Vagina (tissue), 2 donors: ENCODE measurements at regions not wholly inside any gene's neighbourhood (a gene's known extent, or its start where the extent isn't known, plus 50 kb on each side); places are given as distances from the start of the nearest gene placed in this dataset.

Source experiments
- POLR2A ChIP-seq, 2 donors: fragments of 450-650 bp; IDR thresholded peaks; one replicate each; pipeline ENCODE4 v1.6.1; 2017; ENCODE audit warnings: antibody characterized with exemption in 2 of 2, mild to moderate bottlenecking in 2 of 2, moderate library complexity in 2 of 2
- TF ChIP-seq, protein P1 (sequence below), 3 experiments: fragments of 450-650 bp in 2 of 3; fragments of 200-600 bp in 1 of 3; sonication (generic) in 1 of 3; IDR thresholded peaks; one replicate each; pipeline ENCODE4 v1.5.1; 2017 to 2019; ENCODE audit warnings: antibody characterized with exemption in 3 of 3, mild to moderate bottlenecking in 2 of 3, moderate library complexity in 2 of 3

- no peak for TF ChIP-seq POLR2A (IDR thresholded peaks at IDR 0.05)
- TF ChIP-seq, protein P1, sequence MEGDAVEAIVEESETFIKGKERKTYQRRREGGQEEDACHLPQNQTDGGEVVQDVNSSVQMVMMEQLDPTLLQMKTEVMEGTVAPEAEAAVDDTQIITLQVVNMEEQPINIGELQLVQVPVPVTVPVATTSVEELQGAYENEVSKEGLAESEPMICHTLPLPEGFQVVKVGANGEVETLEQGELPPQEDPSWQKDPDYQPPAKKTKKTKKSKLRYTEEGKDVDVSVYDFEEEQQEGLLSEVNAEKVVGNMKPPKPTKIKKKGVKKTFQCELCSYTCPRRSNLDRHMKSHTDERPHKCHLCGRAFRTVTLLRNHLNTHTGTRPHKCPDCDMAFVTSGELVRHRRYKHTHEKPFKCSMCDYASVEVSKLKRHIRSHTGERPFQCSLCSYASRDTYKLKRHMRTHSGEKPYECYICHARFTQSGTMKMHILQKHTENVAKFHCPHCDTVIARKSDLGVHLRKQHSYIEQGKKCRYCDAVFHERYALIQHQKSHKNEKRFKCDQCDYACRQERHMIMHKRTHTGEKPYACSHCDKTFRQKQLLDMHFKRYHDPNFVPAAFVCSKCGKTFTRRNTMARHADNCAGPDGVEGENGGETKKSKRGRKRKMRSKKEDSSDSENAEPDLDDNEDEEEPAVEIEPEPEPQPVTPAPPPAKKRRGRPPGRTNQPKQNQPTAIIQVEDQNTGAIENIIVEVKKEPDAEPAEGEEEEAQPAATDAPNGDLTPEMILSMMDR (IDR thresholded peaks at IDR 0.05) = no peak
Measured at GRCh38 chr1:95625224-95625623, 391.2 kb downstream of the RWDD3 start.
